WTC11 (cell line): ENCODE measurements at regions not wholly inside any gene's neighbourhood (a gene's known extent, or its start where the extent isn't known, plus 50 kb on each side); places are given as distances from the start of the nearest gene placed in this dataset.

Source experiments
- ATAC-seq: fragments of 200-7000 bp; cut with Tn5 transposase; 2 replicates; pipeline ENCODE4 v1.10.0; 2021; ENCODE audit warnings: mild to moderate bottlenecking, moderate library complexity
- CTCF ChIA-PET: fragments of 300-600 bp; sonication (Branson Sonifier 250); formaldehyde crosslinking; loops from one replicate; lab custom pipeline; 2021; ENCODE audit warnings: antibody characterized with exemption; lab: Charles Lee
- POLR2A ChIA-PET: fragments of 350-600 bp; sonication (Branson Sonifier 250); formaldehyde crosslinking; loops from one replicate; lab custom pipeline; 2021; ENCODE audit warnings: antibody characterized with exemption; lab: Charles Lee
- DNase-seq: peaks from one replicate; pipeline ENCODE4 v3.0.0; 2021; ENCODE audit warnings: low spot score
- H3K27ac Mint-ChIP-seq: 2 replicates; pipeline ENCODE4 v1.8.0; 2021; ENCODE audit warnings: mixed read lengths
- H3K27me3 Mint-ChIP-seq: 2 replicates; pipeline ENCODE4 v1.8.0; 2021; ENCODE audit warnings: low read depth, mild to moderate bottlenecking, moderate library complexity, mixed read lengths
- H3K36me3 Mint-ChIP-seq: 2 replicates; pipeline ENCODE4 v1.8.0; 2021; ENCODE audit warnings: mixed read lengths
- H3K4me1 Mint-ChIP-seq: 2 replicates; pipeline ENCODE4 v1.8.0; 2022; ENCODE audit warnings: mixed read lengths
- H3K4me3 Mint-ChIP-seq: 2 replicates; pipeline ENCODE4 v1.8.0; 2021; ENCODE audit warnings: mild to moderate bottlenecking, moderate library complexity, mixed read lengths
- H3K9me3 Mint-ChIP-seq: 2 replicates; pipeline ENCODE4 v1.8.0; 2021; ENCODE audit warnings: mixed read lengths
- AFF4 ChIP-seq: sonication (generic); formaldehyde crosslinking; IDR thresholded peaks from 2 replicates; pipeline ENCODE4 v1.8.1; 2023; ENCODE audit warnings: mild to moderate bottlenecking, missing genetic modification reagents, borderline replicate concordance
- ATF3 ChIP-seq: sonication (generic); formaldehyde crosslinking; conservative IDR thresholded peaks from 2 replicates; pipeline ENCODE4 v1.8.1; 2022; ENCODE audit warnings: mild to moderate bottlenecking, missing genetic modification reagents
- CDX4 ChIP-seq: fragments of 250-450 bp; sonication (Bioruptor Pico); IDR thresholded peaks from 2 replicates; pipeline ENCODE4 v1.9.0; 2021; ENCODE audit warnings: moderate library complexity, mild to moderate bottlenecking, inconsistent platforms, borderline replicate concordance
- CREB1 ChIP-seq: sonication (generic); formaldehyde crosslinking; IDR thresholded peaks from 2 replicates; pipeline ENCODE4 v1.8.0; 2023; ENCODE audit warnings: mild to moderate bottlenecking, missing genetic modification reagents
- E2F4 ChIP-seq: sonication (generic); formaldehyde crosslinking; IDR thresholded peaks from 2 replicates; pipeline ENCODE4 v1.8.1; 2022; ENCODE audit warnings: low read depth, mild to moderate bottlenecking, moderate library complexity, missing genetic modification reagents, borderline replicate concordance
- ESRRA ChIP-seq: sonication (generic); formaldehyde crosslinking; IDR thresholded peaks from 2 replicates; pipeline ENCODE4 v1.8.1; 2022; ENCODE audit warnings: mild to moderate bottlenecking, missing genetic modification reagents, borderline replicate concordance
- ETV6 ChIP-seq: sonication (generic); formaldehyde crosslinking; IDR thresholded peaks from 2 replicates; pipeline ENCODE4 v1.8.1; 2022; ENCODE audit warnings: mild to moderate bottlenecking, missing genetic modification reagents
- GABPB1 ChIP-seq: sonication (generic); formaldehyde crosslinking; IDR thresholded peaks from 2 replicates; pipeline ENCODE4 v1.8.1; 2023; ENCODE audit warnings: mild to moderate bottlenecking, missing genetic modification reagents
- GTF2I ChIP-seq: fragments of 250-450 bp; sonication (Bioruptor Pico); conservative IDR thresholded peaks from 2 replicates; pipeline ENCODE4 v1.4.0; 2021; ENCODE audit warnings: mild to moderate bottlenecking
- HMGA2 ChIP-seq: fragments of 250-450 bp; sonication (Bioruptor Pico); IDR thresholded peaks from 2 replicates; pipeline ENCODE4 v1.4.0; 2021; ENCODE audit warnings: mild to moderate bottlenecking, moderate library complexity
- IRF1 ChIP-seq: sonication (generic); formaldehyde crosslinking; IDR thresholded peaks from 2 replicates; pipeline ENCODE4 v1.8.0; 2023; ENCODE audit warnings: missing genetic modification reagents
- IRF2 ChIP-seq: sonication (generic); formaldehyde crosslinking; IDR thresholded peaks from 2 replicates; pipeline ENCODE4 v1.8.0; 2022; ENCODE audit warnings: low read depth, missing genetic modification reagents, borderline replicate concordance
- JAZF1 ChIP-seq: fragments of 250-450 bp; sonication (Bioruptor Pico); IDR thresholded peaks from 2 replicates; pipeline ENCODE4 v1.9.0; 2021; ENCODE audit warnings: moderate library complexity, mild to moderate bottlenecking, inconsistent platforms
- NFATC4 ChIP-seq: fragments of 250-450 bp; sonication (Bioruptor Pico); IDR thresholded peaks from 2 replicates; pipeline ENCODE4 v1.9.0; 2021; ENCODE audit warnings: mild to moderate bottlenecking
- NR1H2 ChIP-seq: sonication (generic); formaldehyde crosslinking; IDR thresholded peaks from 2 replicates; pipeline ENCODE4 v1.9.0; 2021; ENCODE audit warnings: mild to moderate bottlenecking, moderate library complexity, missing genetic modification reagents
- RELA ChIP-seq: sonication (generic); formaldehyde crosslinking; IDR thresholded peaks from 2 replicates; pipeline ENCODE4 v1.8.1; 2022; ENCODE audit warnings: missing genetic modification reagents, mild to moderate bottlenecking, borderline replicate concordance
- SP1 ChIP-seq: sonication (generic); formaldehyde crosslinking; conservative IDR thresholded peaks from 2 replicates; pipeline ENCODE4 v1.8.1; 2022; ENCODE audit warnings: missing genetic modification reagents
- TP53 ChIP-seq: sonication (generic); formaldehyde crosslinking; IDR thresholded peaks from 2 replicates; pipeline ENCODE4 v1.8.1; 2023; ENCODE audit warnings: mild to moderate bottlenecking, missing genetic modification reagents
- ZBTB21 ChIP-seq: sonication (generic); formaldehyde crosslinking; IDR thresholded peaks from 2 replicates; pipeline ENCODE4 v1.8.1; 2023; ENCODE audit warnings: mild to moderate bottlenecking, missing genetic modification reagents, borderline replicate concordance
- ZBTB43 ChIP-seq: sonication (generic); formaldehyde crosslinking; IDR thresholded peaks from 2 replicates; pipeline ENCODE4 v1.8.1; 2023; ENCODE audit warnings: mild to moderate bottlenecking, missing genetic modification reagents
- ZNF416 ChIP-seq: fragments of 250-450 bp; sonication (Bioruptor Pico); IDR thresholded peaks from 2 replicates; pipeline ENCODE4 v1.9.0; 2021; ENCODE audit warnings: mild to moderate bottlenecking, inconsistent platforms

GRCh38 chr9:25366906-25367305, 311.3 kb downstream of the TUSC1 start:
- no peak for TF ChIP-seq RELA
- no peak for TF ChIP-seq CDX4 (CRISPR knock-in tag)
- no peak for TF ChIP-seq ETV6 (CRISPR knock-in tag)
- TF ChIP-seq GTF2I (CRISPR knock-in tag) = no peak
- no peak for TF ChIP-seq JAZF1 (CRISPR knock-in tag)
- TF ChIP-seq ZNF416 (CRISPR knock-in tag) = no peak
- no peak for TF ChIP-seq NFATC4 (CRISPR knock-in tag)
- TF ChIP-seq E2F4 (CRISPR knock-in tag) = no peak
- no peak for TF ChIP-seq HMGA2 (CRISPR knock-in tag)
- no peak for TF ChIP-seq TP53 (CRISPR knock-in tag)
- TF ChIP-seq ZBTB21 = no peak
- no peak for TF ChIP-seq ZBTB43 (CRISPR knock-in tag)
- no peak for DNase-seq
- CTCF ChIA-PET = no interaction called here

GRCh38 chr9:25353783-25354182, 324.5 kb downstream of the TUSC1 start:
- Mint-ChIP-seq H3K27me3 (peaks cover 3% of the 10 kb centered on the region; the same call in 1 of the 2 replicates), H3K36me3 (peaks cover 28% of the 10 kb centered on the region), H3K9me3 (peaks cover 41% of the 10 kb centered on the region), H3K4me3 (no peak overlapping the region), H3K4me1 (no peaks in the 10 kb centered on the region), H3K27ac (no peak overlapping the region)
- POLR2A ChIA-PET = no interaction called here
- CTCF ChIA-PET = no interaction called here
- ATAC-seq = no peak
- no peak for DNase-seq
- TF ChIP-seq IRF2 (CRISPR knock-in tag) (no peak), SP1 (CRISPR knock-in tag) (no peak), CREB1 (CRISPR knock-in tag) (no peak), AFF4 (no peak), ESRRA (no peak), GTF2I (CRISPR knock-in tag) (no peak), ATF3 (CRISPR knock-in tag) (no peak), GABPB1 (CRISPR knock-in tag) (no peak), IRF1 (CRISPR knock-in tag) (no peak), RELA (no peak), NR1H2 (CRISPR knock-in tag) (no peak)

More at GRCh38 chr9:25366906-25367305, 311.3 kb downstream of the TUSC1 start:
- ATAC-seq = no peak
- H3K4me3 Mint-ChIP-seq = no peak overlapping the region
- no peak overlapping the region for H3K27ac Mint-ChIP-seq
- H3K9me3 Mint-ChIP-seq = peaks cover 16% of the 10 kb centered on the region
- H3K36me3 Mint-ChIP-seq = peaks cover 3% of the 10 kb centered on the region
- H3K4me1 Mint-ChIP-seq = no peaks in the 10 kb centered on the region
- POLR2A ChIA-PET = no interaction called here
- H3K27me3 Mint-ChIP-seq = no peaks in the 10 kb centered on the region
